SK-N-SH (cell line): ENCODE measurements at regions not wholly inside any gene's neighbourhood (a gene's known extent, or its start where the extent isn't known, plus 50 kb on each side); places are given as distances from the start of the nearest gene placed in this dataset.

Experiments used
- CTCF ChIA-PET: fragments of 300-600, 350-600 bp; formaldehyde crosslinking; extraction: SDS; loops from one replicate; lab custom pipeline; 2021; lab: Yijun Ruan, JAX
- POLR2A ChIA-PET: fragments of 350-600 bp; sonication (Branson Sonifier 250); formaldehyde crosslinking; extraction: SDS; loops from one replicate; lab custom pipeline; 2020; ENCODE audit warnings: antibody characterized with exemption, inconsistent platforms; lab: Yijun Ruan, JAX
- DNase-seq: peaks from one replicate; pipeline ENCODE4 v3.0.0; 2012
- H2AFZ ChIP-seq: fragments of 200-600 bp; sonication (generic); 2 replicates; pipeline ENCODE4 v1.8.1; 2016; ENCODE audit warnings: antibody characterized with exemption, mild to moderate bottlenecking, low read depth
- H3F3A ChIP-seq: fragments of 200-600 bp; sonication (generic); replicated peaks from 2 replicates; pipeline ENCODE3; 2016; ENCODE audit warnings: antibody characterized with exemption, mild to moderate bottlenecking; ENCODE audit not compliant: insufficient read depth
- H3K27ac ChIP-seq, 2 experiments: fragments of 200-500 bp in 1 of 2; fragments of 200-600 bp in 1 of 2; sonication (Bioruptor generic) in 1 of 2; sonication (generic), shearing (Covaris generic) in 1 of 2; 2 replicates each; pipeline versions ENCODE4 v1.5.1 to v1.6.1; 2014 to 2016; ENCODE audit warnings: low read depth in 2 of 2, inconsistent platforms in 1 of 2, low read length in 1 of 2, mild to moderate bottlenecking in 1 of 2, mixed read lengths in 1 of 2
- H3K27me3 ChIP-seq: fragments of 200-600 bp; sonication (generic), shearing (Covaris generic); 2 replicates; pipeline ENCODE4 v1.6.1; 2016; ENCODE audit warnings: mixed run types; ENCODE audit not compliant: insufficient read depth
- H3K36me3 ChIP-seq, 2 experiments: fragments of 200-500 bp in 1 of 2; fragments of 200-600 bp in 1 of 2; sonication (Bioruptor generic) in 1 of 2; sonication (generic) in 1 of 2; replicated peaks in 1 of 2; 2 replicates each; pipeline versions ENCODE3 to v1.5.1; 2014 to 2016; ENCODE audit warnings: low read length in 1 of 2, mild to moderate bottlenecking in 1 of 2; ENCODE audit not compliant: insufficient read depth in 2 of 2, control insufficient read depth in 1 of 2
- H3K4me1 ChIP-seq, 2 experiments: fragments of 200-500 bp in 1 of 2; fragments of 200-600 bp in 1 of 2; sonication (Bioruptor generic) in 1 of 2; sonication (generic), shearing (Covaris generic) in 1 of 2; 2 replicates each; pipeline versions ENCODE4 v1.5.1 to v1.6.1; 2014 to 2016; ENCODE audit warnings: low read depth in 1 of 2, low read length in 1 of 2, mixed run types in 1 of 2; ENCODE audit not compliant: insufficient read depth in 2 of 2, control insufficient read depth in 1 of 2
- H3K4me2 ChIP-seq: fragments of 200-600 bp; sonication (generic), shearing (Covaris generic); 2 replicates; pipeline ENCODE4 v1.6.1; 2017; ENCODE audit warnings: mixed run types
- H3K4me3 ChIP-seq, 2 experiments: fragments of 200-500 bp in 1 of 2; fragments of 200-600 bp in 1 of 2; sonication (Bioruptor generic) in 1 of 2; sonication (generic), shearing (Covaris generic) in 1 of 2; 2 replicates each; pipeline versions ENCODE4 v1.5.1 to v1.8.1; 2014 to 2016; ENCODE audit warnings: low read depth in 2 of 2, inconsistent platforms in 1 of 2, low read length in 1 of 2, mild to moderate bottlenecking in 1 of 2, mixed read lengths in 1 of 2, moderate library complexity in 1 of 2
- H3K79me2 ChIP-seq: fragments of 200-600 bp; sonication (generic); 2 replicates; pipeline ENCODE4 v1.8.1; 2017; ENCODE audit warnings: mild to moderate bottlenecking; ENCODE audit not compliant: insufficient read depth
- H3K9ac ChIP-seq: fragments of 200-600 bp; sonication (generic); 2 replicates; pipeline ENCODE4 v1.6.1; 2017; ENCODE audit warnings: mixed run types
- H3K9me2 ChIP-seq: fragments of 200-600 bp; sonication (generic); 2 replicates; pipeline ENCODE4 v1.6.1; 2017; ENCODE audit warnings: mixed run types
- H3K9me3 ChIP-seq: fragments of 200-600 bp; sonication (generic); 2 replicates; pipeline ENCODE4 v1.6.1; 2017; ENCODE audit warnings: mixed run types, mild to moderate bottlenecking, moderate library complexity
- H4K20me1 ChIP-seq: fragments of 200-600 bp; sonication (generic); 2 replicates; pipeline ENCODE4 v1.6.1; 2017; ENCODE audit warnings: mild to moderate bottlenecking, mixed run types; ENCODE audit not compliant: insufficient read depth
- CHD2 ChIP-seq: fragments of 150-350 bp; IDR thresholded peaks from 2 replicates; pipeline ENCODE4 v1.6.1; 2018; ENCODE audit warnings: low read length; ENCODE audit not compliant: partially characterized antibody
- EP300 ChIP-seq, 2 experiments: IDR thresholded peaks; 2 replicates each; pipeline versions ENCODE4 v1.4.0 to v1.6.1; 2012; ENCODE audit warnings: borderline replicate concordance in 1 of 2, low read depth in 1 of 2, low read length in 1 of 2
- FOSL2 ChIP-seq: IDR thresholded peaks from 2 replicates; pipeline ENCODE4 v1.4.0; 2012; ENCODE audit warnings: low read depth, mild to moderate bottlenecking, moderate library complexity, borderline replicate concordance
- FOXJ3 ChIP-seq: sonication (generic); formaldehyde crosslinking; IDR thresholded peaks from 2 replicates; pipeline ENCODE4 v1.5.1; 2020; ENCODE audit warnings: mild to moderate bottlenecking, missing genetic modification reagents
- GABPA ChIP-seq: IDR thresholded peaks from 2 replicates; pipeline ENCODE4 v1.4.0; 2012; ENCODE audit warnings: low read depth, mild to moderate bottlenecking
- GATA2 ChIP-seq: sonication (generic); formaldehyde crosslinking; IDR thresholded peaks from 2 replicates; pipeline ENCODE4 v1.5.0; 2020; ENCODE audit warnings: mild to moderate bottlenecking, missing genetic modification reagents
- NFIC ChIP-seq: IDR thresholded peaks from 2 replicates; pipeline ENCODE4 v1.4.0; 2012; ENCODE audit warnings: borderline replicate concordance
- PBX3 ChIP-seq: IDR thresholded peaks from 2 replicates; pipeline ENCODE4; 2012
- SMC3 ChIP-seq: IDR thresholded peaks from 2 replicates; pipeline ENCODE4 v1.6.1; 2012; ENCODE audit warnings: low read depth, low read length, improper control_type of control experiment
- TCF12 ChIP-seq: IDR thresholded peaks from 2 replicates; pipeline ENCODE4 v1.4.0; 2012
- WGBS: methylation state at CpG from one replicate; pipeline ENCODE4 v1.1.6; 2017; ENCODE audit warnings: low lambda C conversion rate; 5-methylcytosine and 5-hydroxymethylcytosine counted together
- TF ChIP-seq, protein P1 (sequence below): fragments of 150-350 bp; IDR thresholded peaks from 2 replicates; pipeline ENCODE4 v1.6.1; 2017; ENCODE audit warnings: antibody characterized with exemption, low read length, low read depth, borderline replicate concordance
- TF ChIP-seq, protein P2 (sequence below): IDR thresholded peaks from 2 replicates; pipeline ENCODE4 v1.6.1; 2012; ENCODE audit warnings: mild to moderate bottlenecking, low read depth, low read length, moderate library complexity

DNA sequence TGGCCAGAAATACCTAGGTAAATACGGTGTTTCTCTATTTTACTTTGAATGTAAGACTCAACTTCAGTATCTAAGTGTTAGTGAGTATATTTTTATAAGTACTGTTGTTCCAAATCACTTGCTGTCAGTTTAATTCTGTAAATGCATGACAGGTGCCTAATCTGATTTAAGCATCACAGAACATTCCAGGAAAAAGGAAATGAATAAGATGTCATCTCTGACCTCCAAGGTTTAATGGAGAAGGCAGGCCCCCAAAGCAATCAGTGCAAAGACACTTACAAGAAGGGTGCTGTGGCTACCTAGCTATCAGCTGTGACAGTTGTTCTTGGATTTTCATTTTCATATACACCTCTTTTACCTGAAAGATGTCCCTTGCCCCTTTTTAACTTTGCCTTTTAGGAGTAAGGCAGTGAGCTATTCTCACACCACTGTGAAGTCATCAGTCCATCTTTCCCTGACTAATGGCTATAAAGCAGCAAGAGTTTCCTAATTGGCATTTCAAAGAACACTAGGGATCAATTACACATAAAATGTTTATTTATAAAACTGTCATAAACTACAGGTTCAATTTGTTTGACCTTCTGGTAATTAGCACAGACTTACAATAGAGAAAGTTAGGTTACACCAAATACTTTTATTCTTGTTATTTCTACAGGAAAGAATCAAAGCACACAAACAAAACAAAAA, 427.6 kb downstream of the SPRY2 start:
- no peak for TF ChIP-seq SMC3
- TF ChIP-seq PBX3, result peak; percentile 29; the same call in 1 of the 2 replicates
- TF ChIP-seq TCF12, result peak; percentile 24; the same call in 1 of the 2 replicates
- TF ChIP-seq EP300 (IDR thresholded peaks at IDR 0.05; ENCODE audit: borderline replicate concordance in 1 of 2, low read depth in 1 of 2, low read length in 1 of 2), result 0 out of 4 replicates have a peak, but pooled peaks of 1 of the 2 experiments have one; percentile 26
- WGBS, result 89% methylated on average over 1 of the region's 1 CpG
- CTCF ChIA-PET, result no interaction called here

DNA sequence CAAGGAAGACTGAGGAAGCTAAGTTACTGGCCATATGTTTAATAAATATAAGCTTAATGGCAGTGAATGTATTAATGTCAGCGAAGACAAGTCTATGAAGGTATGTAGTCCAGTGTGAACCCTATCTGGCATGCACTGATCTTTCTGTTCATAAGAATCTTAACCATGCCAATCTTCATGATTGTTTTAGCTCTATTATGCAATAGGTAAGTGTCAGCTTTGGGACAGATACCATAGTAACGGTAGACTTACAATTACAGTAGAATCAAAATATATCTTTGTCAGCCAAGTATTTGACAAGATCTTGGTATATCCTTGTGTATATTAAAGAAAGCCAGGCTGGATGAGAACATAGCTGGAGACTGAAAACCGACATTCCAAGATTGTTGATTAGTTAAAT, 428.5 kb downstream of the SPRY2 start:
- Histone ChIP-seq H3K36me3 (no peaks in the 10 kb centered on the region), H3K9me2 (no peaks in the 10 kb centered on the region), H2AFZ (no peak overlapping the region), H3F3A (no peaks in the 10 kb centered on the region), H3K79me2 (no peaks in the 10 kb centered on the region)
- no peak for DNase-seq
- POLR2A ChIA-PET, result no interaction called here
- TF ChIP-seq FOXJ3 (CRISPR knock-in tag), result no peak
- TF ChIP-seq, all 33 proteins: peak for 0
- H3K4me1 ChIP-seq, result peaks cover 5 to 23% of the 10 kb centered on the region in 2 experiments; a peak in 3 of 4 replicates
- CTCF ChIA-PET, result interaction anchor here (1.1 to 2.4 kb wide), 2 partner anchors 8 to 11 kb away, joined by 4 to 8 read pairs; no protein-coding TSS in a partner anchor
- H3K27me3 ChIP-seq, result no peaks in the 10 kb centered on the region
- no peaks in the 10 kb centered on the region for H3K9me3 ChIP-seq
- WGBS, result 96% methylated on average over 3 of the region's 3 CpGs
- H3K9ac ChIP-seq, result no peak overlapping the region
- no peak overlapping the region for H3K4me2 ChIP-seq
- H4K20me1 ChIP-seq, result no peaks in the 10 kb centered on the region
- H3K4me3 ChIP-seq, result no peak overlapping the region
- H3K27ac ChIP-seq, result no peak overlapping the region

More for the DNA sequence above, 427.6 kb downstream of the SPRY2 start:
- DNase-seq, result no peak
- POLR2A ChIA-PET, result no interaction called here
- peak overlapping the region in 1 of 2 experiments; percentile 28; a peak in 2 of 4 replicates for H3K27ac ChIP-seq
- peaks cover 5 to 23% of the 10 kb centered on the region in 2 experiments; a peak in 3 of 4 replicates for H3K4me1 ChIP-seq
- H3K79me2 ChIP-seq, result no peaks in the 10 kb centered on the region
- H3K9ac ChIP-seq, result no peak overlapping the region
- H3F3A ChIP-seq, result no peaks in the 10 kb centered on the region
- no peaks in the 10 kb centered on the region for H3K9me3 ChIP-seq
- no peaks in the 10 kb centered on the region for H3K9me2 ChIP-seq
- H3K36me3 ChIP-seq, result no peaks in the 10 kb centered on the region
- no peaks in the 10 kb centered on the region for H4K20me1 ChIP-seq
- H2AFZ ChIP-seq, result peak overlapping the region; percentile 8; the same call in 1 of the 2 replicates
- no peaks in the 10 kb centered on the region for H3K27me3 ChIP-seq
- no peak overlapping the region for H3K4me2 ChIP-seq
- H3K4me3 ChIP-seq, result no peak overlapping the region

- H3K4me3 ChIP-seq, result no peak overlapping the region
- H3K27me3 ChIP-seq, result no peaks in the 10 kb centered on the region
- WGBS, result 93% methylated on average over 5 of the region's 5 CpGs
- no peak overlapping the region for H3K9ac ChIP-seq
- no peaks in the 10 kb centered on the region for H3K79me2 ChIP-seq
- no peaks in the 10 kb centered on the region for H3K9me3 ChIP-seq
- H3K4me2 ChIP-seq, result no peak overlapping the region
- no peak for DNase-seq
- H3K36me3 ChIP-seq, result no peaks in the 10 kb centered on the region
- H2AFZ ChIP-seq, result no peak overlapping the region
- no peak overlapping the region for H3K27ac ChIP-seq
- H4K20me1 ChIP-seq, result no peaks in the 10 kb centered on the region
- H3F3A ChIP-seq, result no peaks in the 10 kb centered on the region
- POLR2A ChIA-PET, result no interaction called here
- no peaks in the 10 kb centered on the region for H3K9me2 ChIP-seq
- CTCF ChIA-PET, result interaction anchor here (0.6 to 2.4 kb wide), 3 partner anchors 10 to 1264 kb away, joined by 3 to 8 read pairs (median 3); no protein-coding TSS in a partner anchor
- peaks cover 5 to 18% of the 10 kb centered on the region in 2 experiments; a peak in 3 of 4 replicates for H3K4me1 ChIP-seq
- TF ChIP-seq NFIC (no peak), FOXJ3 (CRISPR knock-in tag) (no peak), FOSL2 (no peak), CHD2 (no peak), GABPA (no peak), GATA2 (no peak)
- TF ChIP-seq, protein P1, sequence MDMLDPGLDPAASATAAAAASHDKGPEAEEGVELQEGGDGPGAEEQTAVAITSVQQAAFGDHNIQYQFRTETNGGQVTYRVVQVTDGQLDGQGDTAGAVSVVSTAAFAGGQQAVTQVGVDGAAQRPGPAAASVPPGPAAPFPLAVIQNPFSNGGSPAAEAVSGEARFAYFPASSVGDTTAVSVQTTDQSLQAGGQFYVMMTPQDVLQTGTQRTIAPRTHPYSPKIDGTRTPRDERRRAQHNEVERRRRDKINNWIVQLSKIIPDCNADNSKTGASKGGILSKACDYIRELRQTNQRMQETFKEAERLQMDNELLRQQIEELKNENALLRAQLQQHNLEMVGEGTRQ, result no peak
- TF ChIP-seq, protein P2, sequence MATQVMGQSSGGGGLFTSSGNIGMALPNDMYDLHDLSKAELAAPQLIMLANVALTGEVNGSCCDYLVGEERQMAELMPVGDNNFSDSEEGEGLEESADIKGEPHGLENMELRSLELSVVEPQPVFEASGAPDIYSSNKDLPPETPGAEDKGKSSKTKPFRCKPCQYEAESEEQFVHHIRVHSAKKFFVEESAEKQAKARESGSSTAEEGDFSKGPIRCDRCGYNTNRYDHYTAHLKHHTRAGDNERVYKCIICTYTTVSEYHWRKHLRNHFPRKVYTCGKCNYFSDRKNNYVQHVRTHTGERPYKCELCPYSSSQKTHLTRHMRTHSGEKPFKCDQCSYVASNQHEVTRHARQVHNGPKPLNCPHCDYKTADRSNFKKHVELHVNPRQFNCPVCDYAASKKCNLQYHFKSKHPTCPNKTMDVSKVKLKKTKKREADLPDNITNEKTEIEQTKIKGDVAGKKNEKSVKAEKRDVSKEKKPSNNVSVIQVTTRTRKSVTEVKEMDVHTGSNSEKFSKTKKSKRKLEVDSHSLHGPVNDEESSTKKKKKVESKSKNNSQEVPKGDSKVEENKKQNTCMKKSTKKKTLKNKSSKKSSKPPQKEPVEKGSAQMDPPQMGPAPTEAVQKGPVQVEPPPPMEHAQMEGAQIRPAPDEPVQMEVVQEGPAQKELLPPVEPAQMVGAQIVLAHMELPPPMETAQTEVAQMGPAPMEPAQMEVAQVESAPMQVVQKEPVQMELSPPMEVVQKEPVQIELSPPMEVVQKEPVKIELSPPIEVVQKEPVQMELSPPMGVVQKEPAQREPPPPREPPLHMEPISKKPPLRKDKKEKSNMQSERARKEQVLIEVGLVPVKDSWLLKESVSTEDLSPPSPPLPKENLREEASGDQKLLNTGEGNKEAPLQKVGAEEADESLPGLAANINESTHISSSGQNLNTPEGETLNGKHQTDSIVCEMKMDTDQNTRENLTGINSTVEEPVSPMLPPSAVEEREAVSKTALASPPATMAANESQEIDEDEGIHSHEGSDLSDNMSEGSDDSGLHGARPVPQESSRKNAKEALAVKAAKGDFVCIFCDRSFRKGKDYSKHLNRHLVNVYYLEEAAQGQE, result no peak
Measured at GRCh38 chr13:79910875-79911540, 429.9 kb downstream of the SPRY2 start.
